Neural progenitor cell (in vitro differentiated cells): ENCODE measurements at regions not wholly inside any gene's neighbourhood (a gene's known extent, or its start where the extent isn't known, plus 50 kb on each side); places are given as distances from the start of the nearest gene placed in this dataset.

Source experiments
- EZH2 ChIP-seq: fragments of 200-600 bp; sonication (generic); IDR thresholded peaks from 2 replicates; pipeline ENCODE4 v1.6.1; 2017; ENCODE audit warnings: antibody characterized with exemption, mild to moderate bottlenecking, moderate library complexity
- TF ChIP-seq, protein P1 (sequence below): fragments of 200-600 bp; sonication (generic); IDR thresholded peaks from 2 replicates; pipeline ENCODE4 v1.5.1; 2017; ENCODE audit warnings: antibody characterized with exemption, mild to moderate bottlenecking

DNA sequence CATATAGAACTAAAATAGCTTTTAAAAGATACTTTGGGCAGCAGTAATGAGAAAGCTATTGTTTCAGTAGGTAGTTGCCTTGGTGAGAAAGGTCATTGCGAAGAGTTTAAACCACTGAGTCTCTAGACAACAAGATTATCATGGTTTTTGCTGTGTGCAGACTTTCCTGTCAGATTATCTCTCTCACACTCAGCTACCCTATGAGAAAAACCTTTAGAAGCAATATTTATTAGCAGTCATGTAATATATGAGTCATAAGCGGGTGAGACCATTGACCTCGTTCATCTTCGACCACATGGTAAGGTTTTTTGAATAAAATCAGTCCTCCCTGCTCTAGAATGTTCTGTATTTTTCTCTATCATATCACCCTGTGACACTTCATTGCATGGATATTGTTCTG is 59.9 kb downstream of the GPR65 start:
- no peak for TF ChIP-seq EZH2
- TF ChIP-seq, protein P1, sequence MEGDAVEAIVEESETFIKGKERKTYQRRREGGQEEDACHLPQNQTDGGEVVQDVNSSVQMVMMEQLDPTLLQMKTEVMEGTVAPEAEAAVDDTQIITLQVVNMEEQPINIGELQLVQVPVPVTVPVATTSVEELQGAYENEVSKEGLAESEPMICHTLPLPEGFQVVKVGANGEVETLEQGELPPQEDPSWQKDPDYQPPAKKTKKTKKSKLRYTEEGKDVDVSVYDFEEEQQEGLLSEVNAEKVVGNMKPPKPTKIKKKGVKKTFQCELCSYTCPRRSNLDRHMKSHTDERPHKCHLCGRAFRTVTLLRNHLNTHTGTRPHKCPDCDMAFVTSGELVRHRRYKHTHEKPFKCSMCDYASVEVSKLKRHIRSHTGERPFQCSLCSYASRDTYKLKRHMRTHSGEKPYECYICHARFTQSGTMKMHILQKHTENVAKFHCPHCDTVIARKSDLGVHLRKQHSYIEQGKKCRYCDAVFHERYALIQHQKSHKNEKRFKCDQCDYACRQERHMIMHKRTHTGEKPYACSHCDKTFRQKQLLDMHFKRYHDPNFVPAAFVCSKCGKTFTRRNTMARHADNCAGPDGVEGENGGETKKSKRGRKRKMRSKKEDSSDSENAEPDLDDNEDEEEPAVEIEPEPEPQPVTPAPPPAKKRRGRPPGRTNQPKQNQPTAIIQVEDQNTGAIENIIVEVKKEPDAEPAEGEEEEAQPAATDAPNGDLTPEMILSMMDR = no peak
